HCT116 (cell line): ENCODE measurements at regions not wholly inside any gene's neighbourhood (a gene's known extent, or its start where the extent isn't known, plus 50 kb on each side); places are given as distances from the start of the nearest gene placed in this dataset.

ENCODE experiments used
- ATAC-seq: fragments of 200-7000 bp; cut with Tn5 transposase; 2 replicates; pipeline ENCODE4 v1.9.1; 2020; ENCODE audit warnings: mild to moderate bottlenecking, moderate library complexity
- BruUV-seq: library from RNA; stranded (reverse); fragments of 400-500 nt; replicated peaks from 2 replicates; lab custom pipeline; 2021; lab: Mats Ljungman, UMichigan
- CTCF ChIA-PET: fragments of 300-600 bp; sonication (Branson Sonifier 250); formaldehyde crosslinking; loops from one replicate; lab custom pipeline; 2021; ENCODE audit warnings: antibody characterized with exemption; lab: Charles Lee
- POLR2A ChIA-PET: fragments of 300-600, 350-600 bp; sonication (Branson Sonifier 250); formaldehyde crosslinking; loops from one replicate; lab custom pipeline; 2021; ENCODE audit warnings: antibody characterized with exemption; lab: Charles Lee
- RAD21 ChIA-PET, 2 experiments: fragments of 300-600 bp; sonication (Branson Sonifier 250); formaldehyde crosslinking; loops; one replicate each; lab custom pipeline; 2023; ENCODE audit warnings: low total read pairs in 2 of 2; ENCODE audit not compliant: uncharacterized antibody in 2 of 2, unreplicated experiment in 2 of 2, low non-redundant PET in 1 of 2; lab: Charles Lee
- DNase-seq: peaks from one replicate; pipeline ENCODE4 v3.0.0-alpha.2; 2010; ENCODE audit warnings: low read depth, low spot score
- H2AFZ ChIP-seq: fragments of 200-600 bp; shearing (Covaris generic), sonication (generic); 2 replicates; pipeline ENCODE4 v1.6.1; 2017; ENCODE audit warnings: low read depth, mixed run types, mixed read lengths, antibody characterized with exemption, low read length; ENCODE audit not compliant: poor library complexity, severe bottlenecking
- H3K27ac ChIP-seq: 2 replicates; pipeline ENCODE4 v1.5.1; 2012; ENCODE audit warnings: low read depth, low read length
- H3K27me3 ChIP-seq: fragments of 200-600 bp; sonication (generic); 2 replicates; pipeline ENCODE4 v1.6.1; 2016; ENCODE audit warnings: mixed run types, low read length, mixed read lengths; ENCODE audit not compliant: insufficient read depth
- H3K36me3 ChIP-seq, 2 experiments: fragments of 200-500 bp in 1 of 2; fragments of 200-600 bp in 1 of 2; sonication (Bioruptor generic) in 1 of 2; sonication (generic) in 1 of 2; 2 replicates each; pipeline versions ENCODE4 v1.5.1 to v1.6.1; 2014 to 2016; ENCODE audit warnings: low read length in 2 of 2, inconsistent platforms in 1 of 2, mixed read lengths in 1 of 2, mixed run types in 1 of 2; ENCODE audit not compliant: insufficient read depth in 2 of 2, control insufficient read depth in 1 of 2
- H3K4me1 ChIP-seq, 2 experiments: fragments of 200-600 bp in 1 of 2; sonication (generic) in 1 of 2; 2 replicates each; pipeline versions ENCODE4 v1.5.1 to v1.6.1; 2012 to 2017; ENCODE audit warnings: low read length in 2 of 2, inconsistent platforms in 1 of 2, mild to moderate bottlenecking in 1 of 2, mixed read lengths in 1 of 2, mixed run types in 1 of 2, moderate library complexity in 1 of 2; ENCODE audit not compliant: insufficient read depth in 2 of 2, control insufficient read depth in 1 of 2
- H3K4me2 ChIP-seq: fragments of 200-600 bp; sonication (generic); 2 replicates; pipeline ENCODE4 v1.6.1; 2017; ENCODE audit warnings: mixed run types, low read length, mixed read lengths
- H3K4me3 ChIP-seq, 2 experiments: fragments of 200-600 bp in 1 of 2; sonication (generic) in 1 of 2; replicated peaks in 1 of 2; 2 replicates each; pipeline ENCODE4 v1.5.1; 2011 to 2016; ENCODE audit warnings: low read length in 2 of 2, control low read depth in 1 of 2, low read depth in 1 of 2, mild to moderate bottlenecking in 1 of 2, mixed read lengths in 1 of 2, mixed run types in 1 of 2
- H3K79me2 ChIP-seq: fragments of 200-600 bp; sonication (generic); 2 replicates; pipeline ENCODE4 v1.6.1; 2017; ENCODE audit warnings: mild to moderate bottlenecking, mixed run types, low read length, moderate library complexity, mixed read lengths; ENCODE audit not compliant: insufficient read depth
- H3K9ac ChIP-seq: fragments of 200-600 bp; sonication (generic); 2 replicates; pipeline ENCODE4 v1.6.1; 2016; ENCODE audit warnings: low read length, mixed read lengths
- H3K9me2 ChIP-seq: fragments of 200-600 bp; sonication (generic), shearing (Covaris generic); 2 replicates; pipeline ENCODE4 v1.6.1; 2017; ENCODE audit warnings: mixed run types, mild to moderate bottlenecking, moderate library complexity; ENCODE audit not compliant: insufficient read depth
- H3K9me3 ChIP-seq, 2 experiments: fragments of 200-500 bp in 1 of 2; fragments of 200-600 bp in 1 of 2; sonication (Bioruptor generic) in 1 of 2; sonication (generic) in 1 of 2; 2 replicates each; pipeline ENCODE4 v1.6.1; 2014 to 2017; ENCODE audit warnings: low read length in 2 of 2, mixed read lengths in 2 of 2, inconsistent platforms in 1 of 2, low read depth in 1 of 2, mild to moderate bottlenecking in 1 of 2, mixed run types in 1 of 2, moderate library complexity in 1 of 2; ENCODE audit not compliant: control insufficient read depth in 1 of 2, insufficient read depth in 1 of 2
- H4K20me1 ChIP-seq: fragments of 200-600 bp; sonication (generic), shearing (Covaris generic); 2 replicates; pipeline ENCODE4 v1.6.1; 2017; ENCODE audit warnings: mixed run types, mild to moderate bottlenecking, moderate library complexity; ENCODE audit not compliant: insufficient read depth
- CEBPB ChIP-seq: IDR thresholded peaks from 2 replicates; pipeline ENCODE4 v1.6.1; 2012; ENCODE audit warnings: low read depth
- ELF1 ChIP-seq: IDR thresholded peaks from 2 replicates; pipeline ENCODE4 v1.6.1; 2012; ENCODE audit warnings: low read depth, borderline replicate concordance
- RAD21 ChIP-seq: IDR thresholded peaks from 2 replicates; pipeline ENCODE4 v1.6.1; 2012; ENCODE audit warnings: low read depth, mild to moderate bottlenecking
- ZBTB33 ChIP-seq: IDR thresholded peaks from 2 replicates; pipeline ENCODE4 v1.6.1; 2011; ENCODE audit warnings: mild to moderate bottlenecking, low read length, moderate library complexity; ENCODE audit not compliant: insufficient replicate concordance; ENCODE audit errors: extremely low read depth
- intact Hi-C: fragments of 100-400 bp; cut with micrococcal nuclease; formaldehyde crosslinking; loops from 2 replicates; pipeline ENCODE4 v1.10.0; 2022

- ChIA-PET CTCF (no interaction called here), RAD21 (no interaction called here), POLR2A (no interaction called here)
- Histone ChIP-seq H3K9me3 (no peaks in the 10 kb centered on the region), H3K9me2 (no peaks in the 10 kb centered on the region), H3K4me1 (peaks cover 62 to 99% of the 10 kb centered on the region in 2 experiments), H2AFZ (no peak overlapping the region), H3K79me2 (peaks cover 35% of the 10 kb centered on the region; the same call in 1 of the 2 replicates), H4K20me1 (no peaks in the 10 kb centered on the region), H3K4me3 (no peak overlapping the region), H3K36me3 (no peaks in the 10 kb centered on the region; a peak in 1 of 4 replicates), H3K27ac (no peak overlapping the region), H3K9ac (no peak overlapping the region), H3K4me2 (no peak overlapping the region), H3K27me3 (no peaks in the 10 kb centered on the region)
- DNase-seq = no peak
- intact Hi-C loops = no loop called here
- ATAC-seq = no peak
- TF ChIP-seq RAD21 (no peak), ZBTB33 (no peak), CEBPB (no peak)
- no TSS peak for BruUV-seq
These were observed 304.4 kb downstream of the SOX9 start for GRCh38 chr17:72425133-72425793.

GRCh38 chr17:72425794-72426168 is 305.0 kb downstream of the SOX9 start:
- no peaks in the 10 kb centered on the region for H3K9me3 ChIP-seq
- H3K27ac ChIP-seq = no peak overlapping the region
- no peak for DNase-seq
- no peaks in the 10 kb centered on the region for H3K36me3 ChIP-seq
- H3K79me2 ChIP-seq = peaks cover 35% of the 10 kb centered on the region; the same call in 1 of the 2 replicates
- no peak for ATAC-seq
- H3K27me3 ChIP-seq = no peaks in the 10 kb centered on the region
- RAD21 ChIA-PET = no interaction called here
- H3K9ac ChIP-seq = no peak overlapping the region
- no peak overlapping the region for H3K4me3 ChIP-seq
- no peaks in the 10 kb centered on the region for H4K20me1 ChIP-seq
- CTCF ChIA-PET = interaction anchor here (0.8 kb wide), 1 partner anchor 298 kb away, joined by 4 read pairs; no protein-coding TSS in a partner anchor
- no TSS peak for BruUV-seq
- H3K9me2 ChIP-seq = no peaks in the 10 kb centered on the region
- H3K4me1 ChIP-seq = peaks cover 61 to 99% of the 10 kb centered on the region in 2 experiments
- no peak for TF ChIP-seq ELF1
- TF ChIP-seq, all 23 proteins: peak for 0
- intact Hi-C loops = no loop called here
- H3K4me2 ChIP-seq = no peak overlapping the region
- POLR2A ChIA-PET = no interaction called here
- H2AFZ ChIP-seq = no peak overlapping the region
